ENCODE measurements at regions not wholly inside any gene's neighbourhood (a gene's known extent, or its start where the extent isn't known, plus 50 kb on each side); places are given as distances from the start of the nearest gene placed in this dataset.

- Histone ChIP-seq H3K4me3 (ENCODE audit: low read length) (no peak overlapping the region), H3K9ac (ENCODE audit: low read length) (no peak overlapping the region), H3K4me2 (ENCODE audit: low read length) (no peak overlapping the region), H2AFZ (ENCODE audit: low read depth, low read length) (no peak overlapping the region), H3K27me3 (ENCODE audit: low read depth, low read length) (0 out of 2 replicates have a peak, but pooled peaks cover 2% of the 10 kb centered on the region), H3K79me2 (ENCODE audit: low read length) (no peaks in the 10 kb centered on the region), H4K20me1 (ENCODE audit: insufficient read depth, low read length) (no peaks in the 10 kb centered on the region), H3K27ac (ENCODE audit: low read length) (no peak overlapping the region), H3K9me3 (ENCODE audit: insufficient read depth, low read length) (no peaks in the 10 kb centered on the region), H3K36me3 (replicated peaks; ENCODE audit: low read depth, low read length) (no peaks in the 10 kb centered on the region), H3K4me1 (ENCODE audit: low read length) (no peaks in the 10 kb centered on the region)
- TF ChIP-seq EZH2phosphoT487 (IDR thresholded peaks at IDR 0.05; ENCODE audit: low read depth) = no peak
- TF ChIP-seq, protein P1, sequence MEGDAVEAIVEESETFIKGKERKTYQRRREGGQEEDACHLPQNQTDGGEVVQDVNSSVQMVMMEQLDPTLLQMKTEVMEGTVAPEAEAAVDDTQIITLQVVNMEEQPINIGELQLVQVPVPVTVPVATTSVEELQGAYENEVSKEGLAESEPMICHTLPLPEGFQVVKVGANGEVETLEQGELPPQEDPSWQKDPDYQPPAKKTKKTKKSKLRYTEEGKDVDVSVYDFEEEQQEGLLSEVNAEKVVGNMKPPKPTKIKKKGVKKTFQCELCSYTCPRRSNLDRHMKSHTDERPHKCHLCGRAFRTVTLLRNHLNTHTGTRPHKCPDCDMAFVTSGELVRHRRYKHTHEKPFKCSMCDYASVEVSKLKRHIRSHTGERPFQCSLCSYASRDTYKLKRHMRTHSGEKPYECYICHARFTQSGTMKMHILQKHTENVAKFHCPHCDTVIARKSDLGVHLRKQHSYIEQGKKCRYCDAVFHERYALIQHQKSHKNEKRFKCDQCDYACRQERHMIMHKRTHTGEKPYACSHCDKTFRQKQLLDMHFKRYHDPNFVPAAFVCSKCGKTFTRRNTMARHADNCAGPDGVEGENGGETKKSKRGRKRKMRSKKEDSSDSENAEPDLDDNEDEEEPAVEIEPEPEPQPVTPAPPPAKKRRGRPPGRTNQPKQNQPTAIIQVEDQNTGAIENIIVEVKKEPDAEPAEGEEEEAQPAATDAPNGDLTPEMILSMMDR (IDR thresholded peaks at IDR 0.05; ENCODE audit: low read depth, low read length) = no peak
Observed at GRCh38 chr18:46373131-46373530, 268.9 kb downstream of the HAUS1 start.

GRCh38 chr18:46373791-46374190 is 269.6 kb downstream of the HAUS1 start:
- H3K9ac ChIP-seq (ENCODE audit: low read length) = no peak overlapping the region
- no peaks in the 10 kb centered on the region for H3K36me3 ChIP-seq (replicated peaks; ENCODE audit: low read depth, low read length)
- no peaks in the 10 kb centered on the region for H3K79me2 ChIP-seq (ENCODE audit: low read length)
- H4K20me1 ChIP-seq (ENCODE audit: insufficient read depth, low read length) = no peaks in the 10 kb centered on the region
- TF ChIP-seq, protein P1 (IDR thresholded peaks at IDR 0.05; ENCODE audit: low read depth, low read length) = no peak
- no peak for TF ChIP-seq EZH2phosphoT487 (IDR thresholded peaks at IDR 0.05; ENCODE audit: low read depth)
- H2AFZ ChIP-seq (ENCODE audit: low read depth, low read length) = no peak overlapping the region
- H3K9me3 ChIP-seq (ENCODE audit: insufficient read depth, low read length) = no peaks in the 10 kb centered on the region
- no peak overlapping the region for H3K27ac ChIP-seq (ENCODE audit: low read length)
- H3K4me3 ChIP-seq (ENCODE audit: low read length) = no peak overlapping the region
- no peaks in the 10 kb centered on the region for H3K4me1 ChIP-seq (ENCODE audit: low read length)
- H3K4me2 ChIP-seq (ENCODE audit: low read length) = no peak overlapping the region
- H3K27me3 ChIP-seq (ENCODE audit: low read depth, low read length) = 0 out of 2 replicates have a peak, but pooled peaks cover under 1% of the 10 kb centered on the region

GRCh38 chr18:46374850-46375249 is 270.7 kb downstream of the HAUS1 start:
- no peak overlapping the region for H3K9ac ChIP-seq (ENCODE audit: low read length)
- H3K4me3 ChIP-seq (ENCODE audit: low read length) = no peak overlapping the region
- no peaks in the 10 kb centered on the region for H3K79me2 ChIP-seq (ENCODE audit: low read length)
- H3K36me3 ChIP-seq (replicated peaks; ENCODE audit: low read depth, low read length) = no peaks in the 10 kb centered on the region
- TF ChIP-seq EZH2phosphoT487 (IDR thresholded peaks at IDR 0.05; ENCODE audit: low read depth) = no peak
- TF ChIP-seq, protein P1 (IDR thresholded peaks at IDR 0.05; ENCODE audit: low read depth, low read length) = no peak
- H3K4me2 ChIP-seq (ENCODE audit: low read length) = no peak overlapping the region
- H2AFZ ChIP-seq (ENCODE audit: low read depth, low read length) = no peak overlapping the region
- H4K20me1 ChIP-seq (ENCODE audit: insufficient read depth, low read length) = no peaks in the 10 kb centered on the region
- no peak overlapping the region for H3K27ac ChIP-seq (ENCODE audit: low read length)
- H3K27me3 ChIP-seq (ENCODE audit: low read depth, low read length) = no peaks in the 10 kb centered on the region
- H3K4me1 ChIP-seq (ENCODE audit: low read length) = no peaks in the 10 kb centered on the region
- no peaks in the 10 kb centered on the region for H3K9me3 ChIP-seq (ENCODE audit: insufficient read depth, low read length)

DNA sequence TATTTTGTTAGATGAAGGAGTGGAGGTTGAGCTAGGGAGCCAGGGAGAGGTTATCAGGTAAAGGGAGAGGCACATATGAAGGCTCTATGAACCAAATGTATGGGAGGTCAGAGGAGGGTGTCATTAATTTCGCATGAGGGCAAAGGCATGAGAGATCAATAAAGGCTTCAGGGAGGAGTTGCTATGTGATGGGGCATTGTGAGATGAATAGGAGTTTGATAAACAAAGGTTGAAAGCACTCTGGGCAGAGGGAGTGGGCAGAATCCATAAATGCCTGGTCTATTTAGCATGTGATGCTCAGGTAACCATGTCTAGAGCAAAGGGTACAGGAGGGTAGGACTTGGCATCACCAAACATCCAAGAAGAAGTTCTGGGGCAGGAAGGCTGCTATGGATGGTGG is 273.4 kb downstream of the HAUS1 start:
- TF ChIP-seq, protein P1 (IDR thresholded peaks at IDR 0.05; ENCODE audit: low read depth, low read length) = no peak
- no peak for TF ChIP-seq EZH2phosphoT487 (IDR thresholded peaks at IDR 0.05; ENCODE audit: low read depth)
- Histone ChIP-seq H3K79me2 (ENCODE audit: low read length) (no peaks in the 10 kb centered on the region), H3K4me3 (ENCODE audit: low read length) (no peak overlapping the region), H3K4me2 (ENCODE audit: low read length) (no peak overlapping the region), H4K20me1 (ENCODE audit: insufficient read depth, low read length) (no peaks in the 10 kb centered on the region), H3K27me3 (ENCODE audit: low read depth, low read length) (no peaks in the 10 kb centered on the region), H3K4me1 (ENCODE audit: low read length) (no peaks in the 10 kb centered on the region), H3K36me3 (replicated peaks; ENCODE audit: low read depth, low read length) (no peaks in the 10 kb centered on the region), H2AFZ (ENCODE audit: low read depth, low read length) (no peak overlapping the region), H3K9ac (ENCODE audit: low read length) (no peak overlapping the region), H3K9me3 (ENCODE audit: insufficient read depth, low read length) (no peaks in the 10 kb centered on the region), H3K27ac (ENCODE audit: low read length) (no peak overlapping the region)

Measured in OCI-LY3 (cell line).